ENCODE measurements at regions not wholly inside any gene's neighbourhood (a gene's known extent, or its start where the extent isn't known, plus 50 kb on each side); places are given as distances from the start of the nearest gene placed in this dataset.

GRCh38 chr1:112247961-112248360 lies 148.1 kb upstream of the CTTNBP2NL start:
- DNase-seq, result no peak
- Histone ChIP-seq H3K36me3 (no peaks in the 10 kb centered on the region), H3K4me3 (no peak overlapping the region), H3K27ac (no peak overlapping the region), H3K27me3 (no peaks in the 10 kb centered on the region), H3K4me1 (no peaks in the 10 kb centered on the region), H3K9me3 (no peaks in the 10 kb centered on the region)
- intact Hi-C loops (cut with DNase I; ENCODE audit: low total_unique reads), result no loop called here
- TF ChIP-seq CTCF (IDR thresholded peaks at IDR 0.05), result no peak

- no peak overlapping the region for H3K4me3 ChIP-seq
- no peaks in the 10 kb centered on the region for H3K9me3 ChIP-seq
- no peaks in the 10 kb centered on the region for H3K36me3 ChIP-seq
- no peak overlapping the region for H3K27ac ChIP-seq
- no peaks in the 10 kb centered on the region for H3K4me1 ChIP-seq
- no peak for DNase-seq
- intact Hi-C loops (cut with DNase I; ENCODE audit: low total_unique reads), result no loop called here
- no peak for TF ChIP-seq CTCF (IDR thresholded peaks at IDR 0.05)
- H3K27me3 ChIP-seq, result no peaks in the 10 kb centered on the region
Measured at GRCh38 chr1:112250892-112251291, 145.1 kb upstream of the CTTNBP2NL start.

GRCh38 chr1:112251766-112252506 lies 144.1 kb upstream of the CTTNBP2NL start:
- no peaks in the 10 kb centered on the region for H3K27me3 ChIP-seq
- peak in 1 of 2 donors; percentile 25 for DNase-seq
- H3K4me3 ChIP-seq, result no peak overlapping the region
- no peak overlapping the region for H3K27ac ChIP-seq
- no peaks in the 10 kb centered on the region for H3K4me1 ChIP-seq
- TF ChIP-seq CTCF (IDR thresholded peaks at IDR 0.05), result no peak
- intact Hi-C loops (cut with DNase I; ENCODE audit: low total_unique reads), result no loop called here
- H3K9me3 ChIP-seq, result no peaks in the 10 kb centered on the region
- H3K36me3 ChIP-seq, result no peaks in the 10 kb centered on the region

- no peaks in the 10 kb centered on the region for H3K27me3 ChIP-seq
- no peak overlapping the region for H3K27ac ChIP-seq
- no peaks in the 10 kb centered on the region for H3K9me3 ChIP-seq
- no peaks in the 10 kb centered on the region for H3K4me1 ChIP-seq
- H3K36me3 ChIP-seq, result no peaks in the 10 kb centered on the region
- TF ChIP-seq CTCF (IDR thresholded peaks at IDR 0.05), result no peak
- intact Hi-C loops (cut with DNase I; ENCODE audit: low total_unique reads), result no loop called here
- no peak for DNase-seq
- H3K4me3 ChIP-seq, result no peak overlapping the region
Measured at GRCh38 chr1:112253366-112253765, 142.6 kb upstream of the CTTNBP2NL start.

- intact Hi-C loops (cut with DNase I; ENCODE audit: low total_unique reads), result no loop called here
- Histone ChIP-seq H3K27ac (no peak overlapping the region), H3K4me1 (no peaks in the 10 kb centered on the region), H3K4me3 (no peak overlapping the region), H3K9me3 (no peaks in the 10 kb centered on the region), H3K36me3 (no peaks in the 10 kb centered on the region), H3K27me3 (no peaks in the 10 kb centered on the region)
- no peak for DNase-seq
- TF ChIP-seq CTCF (IDR thresholded peaks at IDR 0.05), result no peak
Measured at GRCh38 chr1:112255080-112255479, 140.9 kb upstream of the CTTNBP2NL start.

GRCh38 chr1:112256411-112256810 lies 139.6 kb upstream of the CTTNBP2NL start:
- Histone ChIP-seq H3K4me1 (no peaks in the 10 kb centered on the region), H3K9me3 (no peaks in the 10 kb centered on the region), H3K36me3 (no peaks in the 10 kb centered on the region), H3K4me3 (no peak overlapping the region), H3K27ac (no peak overlapping the region), H3K27me3 (no peaks in the 10 kb centered on the region)
- no peak for TF ChIP-seq CTCF (IDR thresholded peaks at IDR 0.05)
- intact Hi-C loops (cut with DNase I; ENCODE audit: low total_unique reads), result no loop called here
- no peak for DNase-seq
